GM10266 (cell line): ENCODE measurements at regions not wholly inside any gene's neighbourhood (a gene's known extent, or its start where the extent isn't known, plus 50 kb on each side); places are given as distances from the start of the nearest gene placed in this dataset.

Source experiments
- DNase-seq: peaks from one replicate; pipeline ENCODE4 v3.0.0; 2012; ENCODE audit errors: extremely low spot score
- TF ChIP-seq, protein P1 (sequence below): IDR thresholded peaks from 2 replicates; pipeline ENCODE4 v1.5.1; 2012; ENCODE audit warnings: mild to moderate bottlenecking, low read depth; ENCODE audit not compliant: control insufficient read depth, insufficient read depth; ENCODE audit errors: missing control alignments

- no peak for DNase-seq
- TF ChIP-seq, protein P1, sequence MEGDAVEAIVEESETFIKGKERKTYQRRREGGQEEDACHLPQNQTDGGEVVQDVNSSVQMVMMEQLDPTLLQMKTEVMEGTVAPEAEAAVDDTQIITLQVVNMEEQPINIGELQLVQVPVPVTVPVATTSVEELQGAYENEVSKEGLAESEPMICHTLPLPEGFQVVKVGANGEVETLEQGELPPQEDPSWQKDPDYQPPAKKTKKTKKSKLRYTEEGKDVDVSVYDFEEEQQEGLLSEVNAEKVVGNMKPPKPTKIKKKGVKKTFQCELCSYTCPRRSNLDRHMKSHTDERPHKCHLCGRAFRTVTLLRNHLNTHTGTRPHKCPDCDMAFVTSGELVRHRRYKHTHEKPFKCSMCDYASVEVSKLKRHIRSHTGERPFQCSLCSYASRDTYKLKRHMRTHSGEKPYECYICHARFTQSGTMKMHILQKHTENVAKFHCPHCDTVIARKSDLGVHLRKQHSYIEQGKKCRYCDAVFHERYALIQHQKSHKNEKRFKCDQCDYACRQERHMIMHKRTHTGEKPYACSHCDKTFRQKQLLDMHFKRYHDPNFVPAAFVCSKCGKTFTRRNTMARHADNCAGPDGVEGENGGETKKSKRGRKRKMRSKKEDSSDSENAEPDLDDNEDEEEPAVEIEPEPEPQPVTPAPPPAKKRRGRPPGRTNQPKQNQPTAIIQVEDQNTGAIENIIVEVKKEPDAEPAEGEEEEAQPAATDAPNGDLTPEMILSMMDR, result no peak
Measured at GRCh38 chr21:19935467-19935866, 1062.7 kb upstream of the NCAM2 start.

- DNase-seq, result no peak
- TF ChIP-seq, protein P1, result no peak
Measured at GRCh38 chr21:19937619-19938018, 1060.6 kb upstream of the NCAM2 start.

GRCh38 chr21:19941626-19942025 is 1056.6 kb upstream of the NCAM2 start:
- no peak for DNase-seq
- TF ChIP-seq, protein P1, result no peak

DNA sequence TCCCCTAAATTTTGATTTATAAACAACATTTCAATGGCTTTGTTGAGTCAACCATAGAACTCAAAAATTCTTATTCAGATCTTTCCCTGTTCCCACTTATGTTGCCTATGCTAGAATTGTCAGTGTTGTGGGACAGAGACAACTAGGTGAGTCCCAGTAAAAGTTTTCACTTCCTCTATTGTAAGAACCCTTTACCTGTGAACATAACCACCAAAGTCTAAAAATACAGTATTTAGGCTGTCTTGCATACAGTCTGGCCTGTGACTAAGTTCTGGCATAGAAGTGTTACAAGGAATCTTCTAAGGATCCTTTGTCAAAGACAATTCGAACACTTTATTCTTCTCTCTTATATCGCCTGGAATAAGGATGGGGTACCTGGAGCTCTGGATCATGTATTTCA is 1047.9 kb upstream of the NCAM2 start:
- TF ChIP-seq, protein P1, result no peak
- DNase-seq, result no peak

GRCh38 chr21:19969156-19969555 is 1029.1 kb upstream of the NCAM2 start:
- DNase-seq, result no peak
- TF ChIP-seq, protein P1, result no peak

GRCh38 chr21:19981938-19982337 is 1016.3 kb upstream of the NCAM2 start:
- TF ChIP-seq, protein P1, result no peak
- no peak for DNase-seq

GRCh38 chr21:19986396-19986795 is 1011.8 kb upstream of the NCAM2 start:
- DNase-seq, result no peak
- TF ChIP-seq, protein P1, result no peak
